Right hindlimb (tissue), 1 donor: ENCODE measurements at regions not wholly inside any gene's neighbourhood (a gene's known extent, or its start where the extent isn't known, plus 50 kb on each side); places are given as distances from the start of the nearest gene placed in this dataset.
A peak's percentile ranks its signal among the peaks of the same experiment; 100 is the strongest.
"Not testable (repeated sequence)": the region's sequence is repeated elsewhere in the genome, so short reads cannot be mapped to it uniquely, and the experiment has no call there.

ENCODE experiments used
- DNase-seq: peaks from one replicate; pipeline ENCODE4 v3.0.0-alpha.2; 2018

DNA sequence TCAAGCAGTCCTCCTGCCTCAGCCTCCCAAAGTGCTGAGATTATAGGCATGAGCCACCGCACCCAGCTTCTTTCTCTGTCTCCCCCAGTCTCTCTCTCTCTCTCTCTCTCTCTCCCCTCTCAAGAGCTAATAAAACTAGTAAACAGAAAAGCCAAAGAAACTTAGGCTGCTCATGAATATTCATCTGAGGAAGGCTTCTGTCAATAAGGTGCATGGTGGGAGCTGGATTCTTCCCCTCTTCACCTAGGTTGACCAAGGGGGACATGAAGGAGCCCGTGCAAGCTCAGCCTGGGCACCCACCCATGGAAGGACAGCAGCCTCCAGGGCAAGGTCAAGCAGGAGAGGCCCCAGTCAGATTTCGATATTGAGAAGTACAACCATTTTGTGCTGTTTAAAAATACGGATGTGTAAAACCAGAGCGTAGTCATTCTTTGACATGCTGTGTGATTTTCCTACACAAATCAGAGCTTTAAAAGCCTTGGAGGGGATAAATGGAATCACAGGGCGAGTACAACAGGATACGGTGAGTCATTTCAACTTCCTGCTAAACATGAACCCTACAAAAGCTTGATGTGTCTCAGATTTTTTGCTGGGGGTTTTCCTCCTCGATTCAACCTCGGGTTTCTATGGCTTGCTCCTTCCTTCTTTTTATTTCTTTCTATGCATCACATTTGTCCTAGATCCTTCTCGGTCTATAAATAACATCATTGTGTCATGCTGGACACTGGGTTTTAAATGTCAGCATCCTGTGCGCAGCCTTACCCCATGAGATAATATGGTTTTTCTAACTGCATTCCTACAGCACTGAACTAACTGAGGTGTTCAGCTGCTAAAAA, 368.9 kb upstream of the JARID2 start:
- no peak for DNase-seq

- DNase-seq = no peak
Measured at GRCh38 chr6:14877758-14878157, 368.1 kb upstream of the JARID2 start.

GRCh38 chr6:14880052-14880451, 365.8 kb upstream of the JARID2 start:
- DNase-seq = no peak

- no peak for DNase-seq
Measured at GRCh38 chr6:14880677-14881076, 365.2 kb upstream of the JARID2 start.

- DNase-seq = no peak
Measured at GRCh38 chr6:14881398-14881797, 364.5 kb upstream of the JARID2 start.

DNA sequence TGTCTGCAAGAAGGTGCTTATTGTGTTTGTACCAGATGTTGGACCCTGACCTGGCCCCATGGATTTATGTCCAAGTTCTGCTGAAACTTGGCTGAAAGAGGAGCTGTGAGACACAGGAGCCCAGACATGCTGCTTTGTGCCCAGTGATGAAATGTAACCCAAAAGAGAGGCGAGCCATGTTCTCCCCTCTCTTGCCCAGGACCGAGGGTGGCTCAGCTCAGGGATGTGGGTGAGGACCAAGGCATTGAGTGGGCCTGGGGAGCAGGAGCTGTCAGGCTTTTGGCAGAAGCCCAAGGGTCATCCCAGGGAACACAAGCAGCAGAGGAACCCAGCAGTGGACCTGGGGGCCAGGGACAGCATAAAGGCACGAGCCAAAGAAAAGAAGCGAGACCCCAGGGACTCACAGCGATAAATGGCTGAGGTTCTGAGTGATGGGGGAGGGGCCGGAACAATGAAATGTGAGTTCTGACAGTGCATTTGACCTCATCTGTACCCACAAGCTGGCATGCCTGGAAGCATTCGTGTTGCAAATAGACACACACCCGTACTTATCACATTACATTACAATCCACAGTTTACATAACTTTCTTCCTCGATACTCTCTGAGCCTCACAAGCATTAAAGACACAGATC, 363.4 kb upstream of the JARID2 start:
- DNase-seq = peak; percentile 37

DNA sequence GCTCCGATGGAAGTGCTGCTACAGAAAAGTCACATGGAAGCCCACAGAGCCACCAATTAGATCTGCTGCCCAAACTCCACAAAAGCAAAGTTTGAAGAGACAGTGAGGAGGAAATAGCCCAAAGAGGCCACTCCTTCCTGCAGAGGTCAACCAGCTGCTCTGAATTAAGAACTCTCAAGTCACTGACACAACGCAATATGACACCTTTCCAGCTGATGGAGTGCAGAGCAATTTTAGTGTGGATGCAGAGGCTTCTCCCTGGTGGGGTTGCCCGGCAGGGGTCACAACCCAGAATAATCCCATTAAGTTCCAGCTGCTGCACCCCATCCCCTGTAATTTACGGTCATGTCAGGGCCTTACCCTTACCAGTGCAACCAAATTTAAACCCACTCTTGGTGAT, 361.9 kb upstream of the JARID2 start:
- DNase-seq = peak; percentile 37

DNA sequence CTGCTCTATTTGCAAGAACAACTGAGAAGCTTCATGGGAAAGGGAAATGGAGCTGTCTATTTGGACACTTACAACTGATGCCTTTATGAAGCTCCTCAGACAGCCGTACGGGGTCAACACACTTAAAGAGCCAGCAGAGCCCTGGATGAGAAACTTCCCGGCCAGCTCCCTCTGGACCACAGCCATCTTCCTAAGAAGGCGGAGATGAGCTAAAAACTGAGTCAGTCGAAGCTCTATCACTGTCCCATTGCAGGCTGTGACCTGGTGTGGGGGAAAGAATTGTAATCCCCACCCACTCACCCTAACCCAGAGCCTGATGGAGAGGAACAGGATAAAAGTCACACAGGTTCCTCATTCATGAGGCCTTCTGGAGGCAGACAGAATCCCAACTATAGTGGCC, 360.4 kb upstream of the JARID2 start:
- no peak for DNase-seq

GRCh38 chr6:14887181-14887580, 358.7 kb upstream of the JARID2 start:
- DNase-seq = no peak

GRCh38 chr6:14887986-14888574, 357.8 kb upstream of the JARID2 start:
- DNase-seq = no peak

GRCh38 chr6:14888575-14889000, 357.3 kb upstream of the JARID2 start:
- DNase-seq = no peak

DNA sequence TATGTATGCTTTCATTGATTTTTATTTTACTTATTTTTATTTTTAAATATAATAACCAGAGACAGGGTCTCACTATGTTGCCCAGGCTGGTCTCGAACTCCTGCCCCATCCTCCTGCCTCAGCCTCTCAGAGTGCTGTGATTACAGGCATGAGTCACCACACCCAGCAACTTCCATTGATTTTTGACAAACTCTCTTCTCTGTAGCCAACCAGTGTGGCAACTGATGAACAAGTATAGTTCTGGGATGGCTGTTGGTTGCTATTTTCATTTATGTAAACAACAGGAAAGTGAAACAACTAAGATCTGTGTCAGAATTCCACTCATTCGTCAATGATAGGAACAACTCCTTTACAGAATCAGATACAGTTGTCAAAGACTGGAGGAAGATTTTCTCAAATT, 356.7 kb upstream of the JARID2 start:
- no peak for DNase-seq

DNA sequence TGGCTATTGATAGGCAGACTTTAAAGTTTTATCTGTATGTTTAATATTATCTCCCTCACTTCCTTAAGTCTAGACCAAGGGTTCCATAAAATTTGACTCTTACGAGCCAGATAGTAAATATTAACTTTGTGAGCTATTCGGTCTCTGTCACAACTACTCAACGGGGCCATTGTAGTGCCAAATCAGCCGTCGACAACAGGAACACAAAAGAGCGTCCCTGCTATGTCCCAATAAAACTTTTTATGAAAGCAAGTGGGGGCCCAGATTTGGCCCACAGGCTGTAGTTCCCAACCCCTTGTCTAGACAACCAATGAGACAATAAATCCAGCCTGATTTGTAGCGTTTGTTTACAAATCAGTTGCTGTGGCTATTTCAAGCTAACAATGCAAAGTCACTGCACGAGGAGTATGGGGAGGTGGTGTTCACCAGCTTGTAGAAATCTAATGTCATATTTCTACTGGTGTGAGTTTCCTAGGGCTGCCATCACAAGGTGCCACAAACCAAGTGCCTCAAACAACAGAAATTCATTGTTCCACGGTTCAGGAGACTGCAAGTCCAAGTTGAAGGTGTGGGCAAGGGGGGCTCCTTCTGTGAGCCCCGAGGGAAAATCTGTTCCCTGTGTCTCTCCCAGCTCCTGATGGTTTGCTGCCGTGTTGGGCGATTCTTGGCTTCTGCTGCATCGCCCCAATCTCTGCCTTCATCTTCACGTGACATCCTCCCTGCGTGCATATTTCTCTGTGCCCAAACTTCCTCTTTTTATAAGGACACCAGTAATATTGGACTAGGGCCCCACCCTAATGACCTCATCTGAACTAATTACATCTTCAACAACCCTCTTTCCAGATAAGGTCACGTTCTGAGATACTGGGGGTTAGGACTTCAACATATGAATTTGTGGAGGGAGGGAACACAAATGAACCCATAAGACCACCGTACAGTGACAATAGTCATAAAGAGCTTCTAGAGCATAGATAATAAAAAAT, 356.0 kb upstream of the JARID2 start:
- DNase-seq = no peak

GRCh38 chr6:14891820-14892375, 354.0 kb upstream of the JARID2 start:
- DNase-seq = not testable (repeated sequence)

- no peak for DNase-seq
Measured at GRCh38 chr6:14894105-14894504, 351.8 kb upstream of the JARID2 start.

DNA sequence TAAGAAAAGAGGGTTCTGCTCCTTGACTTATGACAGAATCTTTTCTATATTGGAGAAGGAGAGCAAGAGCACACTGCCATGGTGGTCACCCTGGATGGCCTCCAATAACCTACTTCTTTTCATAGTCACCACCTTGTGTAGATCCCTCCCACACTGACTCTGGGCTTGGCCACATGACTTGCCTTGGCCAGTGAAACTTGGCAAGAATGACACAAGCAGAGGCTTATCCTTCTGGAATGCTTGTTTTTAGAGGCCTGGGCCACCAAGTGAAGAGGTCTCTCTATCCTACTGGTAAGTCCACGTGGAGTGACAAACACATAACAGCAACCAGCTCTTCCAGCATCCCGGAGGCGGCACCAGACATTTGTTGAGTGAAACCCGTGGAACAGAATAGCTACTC, 349.4 kb upstream of the JARID2 start:
- no peak for DNase-seq

DNA sequence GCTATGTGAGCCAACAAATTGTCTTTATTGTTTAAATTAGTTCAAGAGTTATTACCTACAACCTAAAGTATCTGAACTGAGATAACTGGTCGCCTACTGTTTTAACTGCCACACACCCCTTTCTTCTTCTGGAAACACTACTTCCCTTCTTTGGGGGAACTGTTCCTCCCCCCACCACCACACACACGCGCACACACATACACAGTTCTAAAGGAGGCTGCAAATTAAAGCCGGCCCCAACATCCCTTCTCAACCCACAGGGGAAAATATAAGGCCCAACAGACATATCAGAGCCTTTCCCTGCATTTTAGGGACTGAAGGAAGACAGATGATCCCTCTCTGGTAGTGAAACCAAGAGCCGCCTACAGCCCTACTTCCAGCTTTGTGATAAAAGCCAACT, 348.0 kb upstream of the JARID2 start:
- DNase-seq = no peak

- not testable (repeated sequence) for DNase-seq
Measured at GRCh38 chr6:14899441-14899840, 346.4 kb upstream of the JARID2 start.

DNA sequence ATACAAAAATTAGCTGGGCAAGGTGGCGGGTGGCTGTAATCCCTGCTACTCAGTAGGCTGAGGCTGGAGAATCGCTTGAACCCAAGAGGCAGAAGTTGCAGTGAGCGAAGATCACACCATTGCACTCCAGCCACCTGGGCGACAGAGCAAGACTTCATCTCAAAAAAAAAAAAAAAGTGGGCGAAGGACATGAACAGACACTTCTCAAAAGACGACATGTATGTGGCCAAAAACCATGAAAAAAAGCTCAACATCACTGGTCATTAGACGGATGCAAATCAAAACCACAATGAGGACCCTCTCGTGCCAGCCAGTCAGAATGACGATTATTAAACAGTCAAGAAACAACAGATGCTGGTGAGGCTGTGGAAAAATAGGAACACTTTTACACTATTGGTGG, 344.9 kb upstream of the JARID2 start:
- no peak for DNase-seq

DNA sequence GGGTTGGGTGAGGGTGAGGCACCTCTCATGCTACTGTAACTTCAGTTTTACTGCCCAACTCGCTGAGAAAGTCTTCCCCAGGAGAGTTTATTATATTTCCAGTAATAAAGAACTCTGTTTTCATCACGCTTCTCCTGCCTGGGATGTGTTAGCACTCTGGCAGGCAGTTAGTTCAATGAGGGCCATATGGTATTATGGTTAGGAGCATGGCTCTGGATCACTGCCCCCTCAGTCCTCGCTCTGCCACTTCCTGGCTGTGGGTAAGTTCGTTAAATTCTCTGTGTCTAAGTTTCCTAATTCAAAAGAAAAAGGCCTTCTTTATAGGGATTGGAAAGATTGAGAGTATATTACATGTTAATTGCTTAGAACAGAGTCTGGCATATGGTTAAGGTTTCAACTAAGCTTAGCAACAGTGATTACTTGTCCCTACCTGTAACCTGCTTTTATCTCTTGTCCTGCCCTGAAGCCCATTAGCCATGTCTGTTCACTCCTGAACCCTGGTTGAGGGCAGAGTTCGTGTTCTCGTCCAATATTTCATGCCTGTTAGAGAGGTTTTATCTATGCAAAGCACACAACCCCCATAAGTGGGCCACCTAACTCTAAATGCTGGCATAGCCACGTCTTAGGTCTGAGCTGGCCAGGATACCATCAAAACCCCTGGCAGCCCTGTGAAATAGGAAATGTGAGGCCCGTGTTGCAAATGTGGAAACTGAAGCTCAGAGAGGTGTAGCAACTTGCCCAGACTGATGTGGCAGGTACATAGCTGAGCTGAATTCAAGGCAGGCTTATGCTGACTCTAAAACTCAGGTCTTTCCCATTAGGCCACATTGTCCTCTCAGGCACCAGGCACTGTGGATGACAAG, 342.5 kb upstream of the JARID2 start:
- no peak for DNase-seq

DNA sequence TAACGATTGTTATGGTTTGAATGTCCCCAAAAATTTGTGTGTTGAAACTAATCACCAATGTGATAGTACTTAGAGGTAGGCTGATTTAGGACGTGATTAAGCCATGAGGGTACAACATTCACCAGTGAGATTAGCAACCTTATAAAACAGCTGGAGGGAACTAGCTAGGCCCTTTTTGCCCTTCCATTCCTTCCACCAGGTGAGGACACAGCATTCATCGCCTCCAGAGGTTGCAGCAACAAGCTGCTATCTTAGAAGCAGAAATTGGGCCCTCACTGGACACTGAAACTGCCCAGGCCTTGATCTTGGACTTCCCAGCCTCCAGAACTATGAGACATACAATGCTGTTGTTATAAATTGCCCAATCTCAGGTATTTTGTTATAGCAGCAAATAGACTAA, 340.7 kb upstream of the JARID2 start:
- no peak for DNase-seq

GRCh38 chr6:14906621-14907020, 339.2 kb upstream of the JARID2 start:
- no peak for DNase-seq
